ENCODE measurements at regions not wholly inside any gene's neighbourhood (a gene's known extent, or its start where the extent isn't known, plus 50 kb on each side); places are given as distances from the start of the nearest gene placed in this dataset.

DNA sequence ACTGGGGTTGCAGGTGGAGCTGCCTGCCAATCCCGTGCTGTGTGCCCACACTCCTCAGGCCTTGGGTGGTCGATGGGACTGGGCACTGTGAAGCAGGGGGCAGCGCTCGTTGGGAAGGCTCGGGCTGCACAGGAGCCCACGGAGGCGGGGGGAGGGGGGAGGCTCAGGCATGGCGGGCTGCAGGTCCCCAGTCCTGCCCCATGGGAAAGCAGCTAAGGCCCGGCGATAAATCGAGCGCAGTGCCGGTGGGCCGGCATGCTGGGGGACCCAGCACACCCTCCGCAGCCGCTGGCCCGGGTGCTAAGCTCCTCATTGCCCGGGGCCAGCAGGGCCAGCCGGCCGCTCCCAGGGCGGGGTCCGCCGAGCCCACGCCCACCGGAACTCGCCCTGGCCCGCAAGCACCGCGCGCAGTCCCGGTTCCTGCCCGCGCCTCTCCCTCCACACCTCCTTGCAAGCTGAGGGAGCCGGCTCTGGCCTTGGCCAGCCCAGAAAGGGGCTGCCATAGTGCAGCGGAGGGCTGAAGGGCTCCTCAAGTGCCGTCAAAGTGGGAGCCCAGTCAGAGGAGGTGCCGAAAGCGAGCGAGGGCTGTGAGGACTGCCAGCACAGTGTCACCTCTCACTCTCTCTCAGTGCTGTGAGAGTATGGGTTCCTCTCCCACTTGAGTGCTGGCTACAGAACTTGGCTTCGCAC lies 1210.6 kb upstream of the NXPH2 start:
- TF ChIP-seq POLR2AphosphoS5 (IDR thresholded peaks at IDR 0.05; ENCODE audit: low read depth, low read length) = no peak
- TF ChIP-seq REST (IDR thresholded peaks at IDR 0.05; ENCODE audit: insufficient read depth in 1 of 2, low read depth in 2 of 2, low read length in 1 of 2) = no peak
- no peak for TF ChIP-seq SIN3A (IDR thresholded peaks at IDR 0.05; ENCODE audit: borderline replicate concordance, insufficient read depth, low read depth, low read length)
- TF ChIP-seq, protein P1, sequence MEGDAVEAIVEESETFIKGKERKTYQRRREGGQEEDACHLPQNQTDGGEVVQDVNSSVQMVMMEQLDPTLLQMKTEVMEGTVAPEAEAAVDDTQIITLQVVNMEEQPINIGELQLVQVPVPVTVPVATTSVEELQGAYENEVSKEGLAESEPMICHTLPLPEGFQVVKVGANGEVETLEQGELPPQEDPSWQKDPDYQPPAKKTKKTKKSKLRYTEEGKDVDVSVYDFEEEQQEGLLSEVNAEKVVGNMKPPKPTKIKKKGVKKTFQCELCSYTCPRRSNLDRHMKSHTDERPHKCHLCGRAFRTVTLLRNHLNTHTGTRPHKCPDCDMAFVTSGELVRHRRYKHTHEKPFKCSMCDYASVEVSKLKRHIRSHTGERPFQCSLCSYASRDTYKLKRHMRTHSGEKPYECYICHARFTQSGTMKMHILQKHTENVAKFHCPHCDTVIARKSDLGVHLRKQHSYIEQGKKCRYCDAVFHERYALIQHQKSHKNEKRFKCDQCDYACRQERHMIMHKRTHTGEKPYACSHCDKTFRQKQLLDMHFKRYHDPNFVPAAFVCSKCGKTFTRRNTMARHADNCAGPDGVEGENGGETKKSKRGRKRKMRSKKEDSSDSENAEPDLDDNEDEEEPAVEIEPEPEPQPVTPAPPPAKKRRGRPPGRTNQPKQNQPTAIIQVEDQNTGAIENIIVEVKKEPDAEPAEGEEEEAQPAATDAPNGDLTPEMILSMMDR (IDR thresholded peaks at IDR 0.05) = no peak
- no peak for TF ChIP-seq TCF7L2 (IDR thresholded peaks at IDR 0.05; ENCODE audit: low read depth, low read length)
- ChIA-PET CTCF (no interaction called here), POLR2A (no interaction called here)
- no peak overlapping the region for H3K27ac ChIP-seq (ENCODE audit: low read length)
- intact Hi-C loops (cut with micrococcal nuclease; ENCODE audit: unreplicated experiment) (no loop called here), in situ Hi-C loops (cut with HindIII; ENCODE audit: low pct_unique_long_range_greater_than_20kb, low sequenced_read_pairs) (no loop called here)
- H3K9me3 ChIP-seq (ENCODE audit: control insufficient read depth, insufficient read depth, low read depth, low read length) = no peaks in the 10 kb centered on the region
- no peak overlapping the region for H3K4me3 ChIP-seq (ENCODE audit: low read depth in 2 of 2, low read length in 2 of 2)
- no TSS peak for BruUV-seq (replicated peaks)
- no peaks in the 10 kb centered on the region for H3K27me3 ChIP-seq (ENCODE audit: control insufficient read depth, insufficient read depth, low read length)
- DNase-seq (ENCODE audit: low read depth, low spot score) = no peak
- no peaks in the 10 kb centered on the region for H3K36me3 ChIP-seq (ENCODE audit: control insufficient read depth, insufficient read depth, low read length)
- ATAC-seq = no peak
- H3K4me1 ChIP-seq (ENCODE audit: control insufficient read depth, insufficient read depth, low read length) = no peaks in the 10 kb centered on the region

DNA sequence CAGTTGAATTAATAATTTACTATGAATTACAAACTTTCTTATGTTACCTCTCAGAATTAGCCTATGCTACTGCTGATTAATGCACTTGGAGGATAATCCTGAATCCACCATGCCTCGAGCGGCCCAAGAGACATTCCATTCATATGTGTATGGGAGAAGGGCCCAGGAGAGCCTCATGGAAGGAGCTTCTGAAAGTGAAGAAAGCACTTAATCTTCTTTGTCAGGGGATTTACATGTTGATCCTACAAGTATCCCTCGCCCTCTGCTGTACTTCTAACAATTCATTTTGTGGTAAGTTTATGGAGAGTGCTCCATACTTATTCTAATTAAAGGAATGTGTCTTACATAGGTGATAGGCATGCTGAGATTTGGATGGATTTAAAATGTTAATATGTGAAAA lies 1189.1 kb upstream of the NXPH2 start:
- Histone ChIP-seq H3K27ac (ENCODE audit: low read length) (no peak overlapping the region), H3K36me3 (ENCODE audit: control insufficient read depth, insufficient read depth, low read length) (no peaks in the 10 kb centered on the region), H3K4me1 (ENCODE audit: control insufficient read depth, insufficient read depth, low read length) (no peaks in the 10 kb centered on the region), H3K4me3 (ENCODE audit: low read depth in 2 of 2, low read length in 2 of 2) (no peak overlapping the region), H3K9me3 (ENCODE audit: control insufficient read depth, insufficient read depth, low read depth, low read length) (no peaks in the 10 kb centered on the region), H3K27me3 (ENCODE audit: control insufficient read depth, insufficient read depth, low read length) (no peaks in the 10 kb centered on the region)
- TF ChIP-seq REST (IDR thresholded peaks at IDR 0.05; ENCODE audit: insufficient read depth in 1 of 2, low read depth in 2 of 2, low read length in 1 of 2) (no peak), SIN3A (IDR thresholded peaks at IDR 0.05; ENCODE audit: borderline replicate concordance, insufficient read depth, low read depth, low read length) (no peak), TCF7L2 (IDR thresholded peaks at IDR 0.05; ENCODE audit: low read depth, low read length) (no peak), POLR2AphosphoS5 (IDR thresholded peaks at IDR 0.05; ENCODE audit: low read depth, low read length) (no peak)
- TF ChIP-seq, protein P1 (IDR thresholded peaks at IDR 0.05) = no peak
- POLR2A ChIA-PET = no interaction called here
- intact Hi-C loops (cut with micrococcal nuclease; ENCODE audit: unreplicated experiment) = no loop called here
- in situ Hi-C loops (cut with HindIII; ENCODE audit: low pct_unique_long_range_greater_than_20kb, low sequenced_read_pairs) = no loop called here
- BruUV-seq (replicated peaks) = no TSS peak
- CTCF ChIA-PET = no interaction called here
- DNase-seq (ENCODE audit: low read depth, low spot score) (no peak), ATAC-seq (no peak)
